Small intestine (tissue), 7 donors: ENCODE measurements at regions not wholly inside any gene's neighbourhood (a gene's known extent, or its start where the extent isn't known, plus 50 kb on each side); places are given as distances from the start of the nearest gene placed in this dataset.

Experiments used
- DNase-seq, 2 donors: peaks; one replicate each; pipeline versions ENCODE4 v3.0.0 to v3.0.0-alpha.2; 2013
- FAIRE-seq: peaks from 2 replicates; lab custom pipeline; 2012; peaks lifted over from hg19 to GRCh38; lab: Jason Lieb, UNC
- H3K27ac ChIP-seq, 3 donors: one replicate each; pipeline ENCODE4 v1.5.1; 2013; ENCODE audit warnings: low read length in 2 of 3, mild to moderate bottlenecking in 2 of 3, control low read depth in 1 of 3, inconsistent platforms in 1 of 3, low read depth in 1 of 3, moderate library complexity in 1 of 3
- H3K27me3 ChIP-seq, 3 donors: one replicate each; pipeline ENCODE4 v1.6.1; 2013; ENCODE audit warnings: low read length in 3 of 3, inconsistent platforms in 1 of 3; ENCODE audit not compliant: control insufficient read depth in 3 of 3, insufficient read depth in 3 of 3
- H3K36me3 ChIP-seq, 3 donors: one replicate each; pipeline ENCODE4 v1.6.1; 2013; ENCODE audit warnings: low read length in 3 of 3, inconsistent platforms in 1 of 3, low read depth in 1 of 3, mild to moderate bottlenecking in 1 of 3, moderate library complexity in 1 of 3; ENCODE audit not compliant: control insufficient read depth in 3 of 3, insufficient read depth in 2 of 3
- H3K4me1 ChIP-seq, 3 donors: one replicate each; pipeline ENCODE4 v1.6.1; 2013; ENCODE audit warnings: low read length in 2 of 3, inconsistent platforms in 1 of 3, low read depth in 1 of 3, mild to moderate bottlenecking in 1 of 3, moderate library complexity in 1 of 3; ENCODE audit not compliant: control insufficient read depth in 3 of 3, insufficient read depth in 2 of 3
- H3K4me3 ChIP-seq, 3 donors: one replicate each; pipeline ENCODE4 v1.5.1; 2013; ENCODE audit warnings: low read length in 3 of 3, control low read depth in 1 of 3, inconsistent platforms in 1 of 3, low read depth in 1 of 3, mild to moderate bottlenecking in 1 of 3, moderate library complexity in 1 of 3
- H3K9me3 ChIP-seq, 2 donors: one replicate each; pipeline ENCODE4 v1.6.1; 2013; ENCODE audit warnings: low read depth in 1 of 2, low read length in 1 of 2; ENCODE audit not compliant: control insufficient read depth in 2 of 2, insufficient read depth in 1 of 2
- WGBS, 3 donors: extraction: QIAGEN DNeasy Blood & Tissue Kit; methylation state at CpG; one replicate each; pipeline ENCODE4 v1.1.7; 2013; 5-methylcytosine and 5-hydroxymethylcytosine counted together
- donor health status: healthy with polysubstance abuse.
- donor health status: control.
- donor health status: control.
- donor health status: Bipolar disorder and iron deficiency.
- donor health status: healthy.

- Histone ChIP-seq H3K36me3 (no peaks in the 10 kb centered on the region), H3K27me3 (peaks cover 0 to 50% (median 22%) of the 10 kb centered on the region in 3 donors), H3K4me1 (peaks cover 2 to 6% (median 4%) of the 10 kb centered on the region in 3 donors), H3K4me3 (peak overlapping the region in 1 of 3 donors; percentile 11), H3K9me3 (no peaks in the 10 kb centered on the region), H3K27ac (no peak overlapping the region)
- FAIRE-seq (no peak), DNase-seq (no peak)
- WGBS, 3 donors: 12 to 21% (median 14%) methylated on average over 16 of the region's 16 CpGs
Measured at GRCh38 chr1:98044766-98045165, 123.9 kb upstream of the DPYD start.

GRCh38 chr1:98044071-98044697 lies 123.3 kb upstream of the DPYD start:
- DNase-seq (no peak), FAIRE-seq (no peak)
- H3K9me3 ChIP-seq: no peaks in the 10 kb centered on the region
- no peak overlapping the region for H3K4me3 ChIP-seq
- no peak overlapping the region for H3K27ac ChIP-seq
- 25 to 35% (median 32%) methylated on average over 12 of the region's 12 CpGs for WGBS, 3 donors
- no peaks in the 10 kb centered on the region for H3K36me3 ChIP-seq
- peaks cover 2 to 6% (median 4%) of the 10 kb centered on the region in 3 donors for H3K4me1 ChIP-seq
- peaks cover 0 to 44% (median 17%) of the 10 kb centered on the region in 3 donors for H3K27me3 ChIP-seq

- Histone ChIP-seq H3K27me3 (peaks cover 0 to 4% (median 2%) of the 10 kb centered on the region in 3 donors), H3K9me3 (no peaks in the 10 kb centered on the region), H3K4me3 (no peak overlapping the region), H3K27ac (no peak overlapping the region), H3K4me1 (no peaks in the 10 kb centered on the region), H3K36me3 (no peaks in the 10 kb centered on the region)
- WGBS, 3 donors: 44 to 67% (median 61%) methylated on average over 2 of the region's 2 CpGs
- FAIRE-seq (no peak), DNase-seq (no peak)
Measured at GRCh38 chr1:98035602-98036002, 114.8 kb upstream of the DPYD start.

- WGBS, 3 donors: 46 to 55% (median 52%) methylated on average over 3 of the region's 3 CpGs
- DNase-seq (no peak), FAIRE-seq (no peak)
- Histone ChIP-seq H3K4me3 (no peak overlapping the region), H3K9me3 (no peaks in the 10 kb centered on the region), H3K27me3 (peaks cover 0 to 4% (median 2%) of the 10 kb centered on the region in 3 donors), H3K27ac (no peak overlapping the region), H3K36me3 (no peaks in the 10 kb centered on the region), H3K4me1 (no peaks in the 10 kb centered on the region)
Measured at GRCh38 chr1:98034505-98034904, 113.7 kb upstream of the DPYD start.

GRCh38 chr1:98032958-98033357 lies 112.1 kb upstream of the DPYD start:
- Histone ChIP-seq H3K4me3 (no peak overlapping the region), H3K36me3 (no peaks in the 10 kb centered on the region), H3K27ac (no peak overlapping the region), H3K27me3 (peaks cover 0 to 4% (median 2%) of the 10 kb centered on the region in 3 donors), H3K4me1 (no peaks in the 10 kb centered on the region), H3K9me3 (no peaks in the 10 kb centered on the region)
- DNase-seq (no peak), FAIRE-seq (no peak)
- WGBS, 3 donors: 85 to 89% (median 88%) methylated on average over 1 of the region's 1 CpG

GRCh38 chr1:98030976-98031375 lies 110.1 kb upstream of the DPYD start:
- WGBS, 3 donors: 60 to 67% (median 65%) methylated on average over 3 of the region's 3 CpGs
- H3K36me3 ChIP-seq: no peaks in the 10 kb centered on the region
- no peaks in the 10 kb centered on the region for H3K4me1 ChIP-seq
- H3K9me3 ChIP-seq: no peaks in the 10 kb centered on the region
- H3K27ac ChIP-seq: no peak overlapping the region
- H3K27me3 ChIP-seq: peaks cover 0 to 4% (median 2%) of the 10 kb centered on the region in 3 donors
- FAIRE-seq (no peak), DNase-seq (no peak)
- no peak overlapping the region for H3K4me3 ChIP-seq

- no peak for DNase-seq
- H3K4me1 ChIP-seq: no peaks in the 10 kb centered on the region
- H3K4me3 ChIP-seq: no peak overlapping the region
- H3K9me3 ChIP-seq: no peaks in the 10 kb centered on the region
- H3K27me3 ChIP-seq: no peaks in the 10 kb centered on the region
- no peaks in the 10 kb centered on the region for H3K36me3 ChIP-seq
- no peak overlapping the region for H3K27ac ChIP-seq
- FAIRE-seq: no peak
Measured at GRCh38 chr1:98030483-98030882, 109.6 kb upstream of the DPYD start.

GRCh38 chr1:98028800-98029199 lies 108.0 kb upstream of the DPYD start:
- Histone ChIP-seq H3K27ac (no peak overlapping the region), H3K4me1 (no peaks in the 10 kb centered on the region), H3K4me3 (no peak overlapping the region), H3K36me3 (no peaks in the 10 kb centered on the region), H3K9me3 (no peaks in the 10 kb centered on the region), H3K27me3 (no peaks in the 10 kb centered on the region)
- DNase-seq (no peak), FAIRE-seq (no peak)
- WGBS, 3 donors: 83 to 87% (median 86%) methylated on average over 6 of the region's 6 CpGs
